A673 (cell line): ENCODE measurements at regions not wholly inside any gene's neighbourhood (a gene's known extent, or its start where the extent isn't known, plus 50 kb on each side); places are given as distances from the start of the nearest gene placed in this dataset.

Experiments
- BruUV-seq: library from RNA; stranded (reverse); fragments of 400-500 nt; replicated peaks from 2 replicates; lab custom pipeline; 2021; lab: Mats Ljungman, UMichigan
- CTCF ChIA-PET: fragments of 300-600 bp; sonication (Branson Sonifier 250); formaldehyde crosslinking; loops from one replicate; lab custom pipeline; 2022; ENCODE audit warnings: antibody characterized with exemption; lab: Charles Lee
- POLR2A ChIA-PET: fragments of 300-600 bp; sonication (Branson Sonifier 250); formaldehyde crosslinking; loops from one replicate; lab custom pipeline; 2022; ENCODE audit warnings: antibody characterized with exemption; ENCODE audit not compliant: low non-redundant PET; lab: Charles Lee
- DNase-seq: peaks from one replicate; pipeline ENCODE4 v3.0.0-alpha.2; 2015; ENCODE audit warnings: low spot score
- H3K27ac ChIP-seq: fragments of 200-600 bp; sonication (generic); 2 replicates; pipeline ENCODE4 v1.5.1; 2016; ENCODE audit warnings: mixed run types, low read depth, mild to moderate bottlenecking, mixed read lengths, antibody characterized with exemption, low read length; ENCODE audit not compliant: poor library complexity, severe bottlenecking
- H3K27me3 ChIP-seq: fragments of 200-600 bp; sonication (generic); replicated peaks from 2 replicates; pipeline ENCODE4 v1.6.1; 2017; ENCODE audit warnings: mixed run types, low read depth, mild to moderate bottlenecking, mixed read lengths, antibody characterized with exemption, low read length; ENCODE audit not compliant: insufficient read depth, poor library complexity
- H3K36me3 ChIP-seq: fragments of 200-600 bp; sonication (generic); 2 replicates; pipeline ENCODE4 v1.6.1; 2016; ENCODE audit warnings: mixed run types, mild to moderate bottlenecking, mixed read lengths, antibody characterized with exemption, low read length; ENCODE audit not compliant: insufficient read depth, poor library complexity, severe bottlenecking
- H3K4me1 ChIP-seq: fragments of 200-600 bp; sonication (generic); 2 replicates; pipeline ENCODE4 v1.6.1; 2017; ENCODE audit warnings: mixed run types, mild to moderate bottlenecking, mixed read lengths, antibody characterized with exemption, low read length; ENCODE audit not compliant: insufficient read depth, poor library complexity, severe bottlenecking
- H3K4me3 ChIP-seq: fragments of 200-600 bp; sonication (generic); 2 replicates; pipeline ENCODE4 v1.5.1; 2016; ENCODE audit warnings: low read depth, mixed run types, mild to moderate bottlenecking, mixed read lengths, low read length; ENCODE audit not compliant: poor library complexity, severe bottlenecking
- H3K9me3 ChIP-seq: fragments of 200-600 bp; sonication (generic); 2 replicates; pipeline ENCODE4 v1.6.1; 2016; ENCODE audit warnings: mixed run types, low read depth, mild to moderate bottlenecking, mixed read lengths, antibody characterized with exemption, low read length; ENCODE audit not compliant: poor library complexity, severe bottlenecking
- CTCF ChIP-seq: fragments of 300-800, 200-600 bp; sonication (generic); conservative IDR thresholded peaks from 2 replicates; pipeline ENCODE4 v1.5.1; 2017; ENCODE audit warnings: low read depth, mild to moderate bottlenecking, antibody characterized with exemption, low read length, moderate library complexity, mixed read lengths
- EZH2 ChIP-seq: fragments of 200-600 bp; sonication (generic); IDR thresholded peaks from 2 replicates; pipeline ENCODE4 v1.6.1; 2017; ENCODE audit warnings: borderline replicate concordance, low read depth, mild to moderate bottlenecking, mixed read lengths, antibody characterized with exemption, low read length; ENCODE audit not compliant: poor library complexity, severe bottlenecking
- intact Hi-C: fragments of 100-400 bp; cut with micrococcal nuclease; formaldehyde crosslinking; loops from one replicate; pipeline ENCODE4 v1.10.0; 2022; ENCODE audit not compliant: unreplicated experiment

GRCh38 chr1:93735722-93736121 lies 54.1 kb upstream of the BCAR3 start:
- Histone ChIP-seq H3K27ac (no peak overlapping the region), H3K36me3 (no peaks in the 10 kb centered on the region), H3K27me3 (no peaks in the 10 kb centered on the region), H3K4me1 (no peaks in the 10 kb centered on the region), H3K4me3 (no peak overlapping the region), H3K9me3 (no peaks in the 10 kb centered on the region)
- TF ChIP-seq EZH2, result no peak
- TF ChIP-seq CTCF, result no peak
- intact Hi-C loops, result no loop called here
- ChIA-PET CTCF (no interaction called here), POLR2A (no interaction called here)
- DNase-seq, result no peak
- no TSS peak for BruUV-seq

GRCh38 chr1:93734999-93735398 lies 53.4 kb upstream of the BCAR3 start:
- Histone ChIP-seq H3K4me1 (no peaks in the 10 kb centered on the region), H3K9me3 (no peaks in the 10 kb centered on the region), H3K36me3 (no peaks in the 10 kb centered on the region), H3K27ac (no peak overlapping the region), H3K27me3 (no peaks in the 10 kb centered on the region), H3K4me3 (no peak overlapping the region)
- intact Hi-C loops, result no loop called here
- ChIA-PET POLR2A (no interaction called here), CTCF (no interaction called here)
- DNase-seq, result no peak
- BruUV-seq, result no TSS peak
- TF ChIP-seq CTCF (no peak), EZH2 (no peak)

GRCh38 chr1:93733340-93733739 lies 51.7 kb upstream of the BCAR3 start:
- DNase-seq, result no peak
- no peak for TF ChIP-seq CTCF
- no peak for TF ChIP-seq EZH2
- no TSS peak for BruUV-seq
- H3K4me3 ChIP-seq, result no peak overlapping the region
- ChIA-PET CTCF (no interaction called here), POLR2A (no interaction called here)
- H3K4me1 ChIP-seq, result no peaks in the 10 kb centered on the region
- no peak overlapping the region for H3K27ac ChIP-seq
- no peaks in the 10 kb centered on the region for H3K9me3 ChIP-seq
- no peaks in the 10 kb centered on the region for H3K27me3 ChIP-seq
- H3K36me3 ChIP-seq, result no peaks in the 10 kb centered on the region
- intact Hi-C loops, result no loop called here

- no peaks in the 10 kb centered on the region for H3K4me1 ChIP-seq
- H3K4me3 ChIP-seq, result no peak overlapping the region
- no peak for DNase-seq
- no peak for TF ChIP-seq EZH2
- TF ChIP-seq CTCF, result peak; percentile 34; the same call in 1 of the 2 replicates
- no TSS peak for BruUV-seq
- CTCF ChIA-PET, result no interaction called here
- no peak overlapping the region for H3K27ac ChIP-seq
- POLR2A ChIA-PET, result no interaction called here
- H3K27me3 ChIP-seq, result no peaks in the 10 kb centered on the region
- H3K36me3 ChIP-seq, result no peaks in the 10 kb centered on the region
- H3K9me3 ChIP-seq, result no peaks in the 10 kb centered on the region
- intact Hi-C loops, result no loop called here
These were observed 50.9 kb upstream of the BCAR3 start for GRCh38 chr1:93732514-93732913.
